ENCODE measurements at regions not wholly inside any gene's neighbourhood (a gene's known extent, or its start where the extent isn't known, plus 50 kb on each side); places are given as distances from the start of the nearest gene placed in this dataset.

DNA sequence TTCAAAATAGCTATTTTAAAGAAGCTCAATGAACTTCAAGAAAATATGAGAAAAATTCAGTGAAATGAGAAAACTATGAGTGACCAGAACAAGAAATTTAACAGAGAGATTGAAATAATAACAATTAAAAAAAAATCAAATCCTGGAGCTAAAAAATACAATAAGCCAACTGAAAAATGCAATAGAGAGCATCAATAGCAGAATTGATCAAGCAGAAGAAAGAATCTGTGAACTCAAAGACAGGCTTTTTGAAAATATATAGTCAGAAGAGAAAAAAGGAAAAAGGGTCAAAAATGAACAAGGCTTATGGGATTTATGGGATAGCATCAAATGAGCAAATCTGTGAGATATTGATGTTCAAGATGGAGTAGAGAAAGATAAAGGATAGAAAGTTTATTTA is 133.0 kb downstream of the OTUD1 start:
- Histone ChIP-seq H3F3A (ENCODE audit: low read depth) (no peaks in the 10 kb centered on the region), H2AFZ (ENCODE audit: low read length) (no peak overlapping the region), H3K4me2 (ENCODE audit: low read depth, low read length, poor library complexity, severe bottlenecking) (no peak overlapping the region), H3K27me3 (ENCODE audit: insufficient read depth, low read length, poor library complexity, severe bottlenecking) (no peaks in the 10 kb centered on the region), H4K20me1 (ENCODE audit: insufficient read depth, low read length, poor library complexity, severe bottlenecking) (no peaks in the 10 kb centered on the region), H3K36me3 (ENCODE audit: insufficient read depth, low read length) (no peaks in the 10 kb centered on the region), H3K4me1 (ENCODE audit: insufficient read depth, low read length, poor library complexity, severe bottlenecking) (peaks cover 8% of the 10 kb centered on the region), H3K4me3 (ENCODE audit: low read length, poor library complexity, severe bottlenecking) (no peak overlapping the region), H3K79me2 (ENCODE audit: insufficient read depth, low read length) (no peaks in the 10 kb centered on the region), H3K9me3 (ENCODE audit: insufficient read depth, low read depth, low read length) (peaks cover 16% of the 10 kb centered on the region; the same call in 1 of the 2 replicates), H3K9ac (ENCODE audit: low read depth, low read length, poor library complexity, severe bottlenecking) (no peak overlapping the region), H3K9me2 (replicated peaks; ENCODE audit: low read depth, low read length) (no peaks in the 10 kb centered on the region)
- TF ChIP-seq, protein P1, sequence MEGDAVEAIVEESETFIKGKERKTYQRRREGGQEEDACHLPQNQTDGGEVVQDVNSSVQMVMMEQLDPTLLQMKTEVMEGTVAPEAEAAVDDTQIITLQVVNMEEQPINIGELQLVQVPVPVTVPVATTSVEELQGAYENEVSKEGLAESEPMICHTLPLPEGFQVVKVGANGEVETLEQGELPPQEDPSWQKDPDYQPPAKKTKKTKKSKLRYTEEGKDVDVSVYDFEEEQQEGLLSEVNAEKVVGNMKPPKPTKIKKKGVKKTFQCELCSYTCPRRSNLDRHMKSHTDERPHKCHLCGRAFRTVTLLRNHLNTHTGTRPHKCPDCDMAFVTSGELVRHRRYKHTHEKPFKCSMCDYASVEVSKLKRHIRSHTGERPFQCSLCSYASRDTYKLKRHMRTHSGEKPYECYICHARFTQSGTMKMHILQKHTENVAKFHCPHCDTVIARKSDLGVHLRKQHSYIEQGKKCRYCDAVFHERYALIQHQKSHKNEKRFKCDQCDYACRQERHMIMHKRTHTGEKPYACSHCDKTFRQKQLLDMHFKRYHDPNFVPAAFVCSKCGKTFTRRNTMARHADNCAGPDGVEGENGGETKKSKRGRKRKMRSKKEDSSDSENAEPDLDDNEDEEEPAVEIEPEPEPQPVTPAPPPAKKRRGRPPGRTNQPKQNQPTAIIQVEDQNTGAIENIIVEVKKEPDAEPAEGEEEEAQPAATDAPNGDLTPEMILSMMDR (conservative IDR thresholded peaks at IDR 0.05; ENCODE audit: low read length), result no peak
- TF ChIP-seq EZH2phosphoT487 (IDR thresholded peaks at IDR 0.05; ENCODE audit: borderline replicate concordance), result no peak

DNA sequence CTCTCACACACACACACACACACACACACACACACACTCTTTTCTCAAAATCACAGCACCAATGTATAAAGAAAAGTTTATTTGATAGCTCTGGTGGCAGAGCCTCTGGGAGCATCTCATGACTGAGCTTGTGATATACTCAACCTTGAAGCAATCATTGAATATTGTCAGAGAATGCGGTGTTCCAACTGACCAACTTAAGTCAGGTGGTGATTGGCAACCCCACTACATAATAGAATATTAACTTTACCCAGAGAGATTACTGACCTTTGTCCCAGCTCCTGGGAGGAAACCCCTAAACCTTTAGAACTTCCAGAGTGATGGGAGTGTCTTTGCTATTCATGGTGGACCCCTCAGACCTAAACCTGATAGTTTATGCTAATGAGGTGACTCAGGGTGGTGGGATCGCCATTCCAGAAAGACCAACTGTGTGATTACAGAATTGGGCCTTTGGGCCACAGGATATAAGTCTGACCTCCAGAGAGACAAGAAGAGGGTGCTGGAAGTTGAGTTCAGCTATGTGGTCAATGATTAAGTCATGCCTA is 143.1 kb downstream of the OTUD1 start:
- Histone ChIP-seq H3F3A (ENCODE audit: low read depth) (no peaks in the 10 kb centered on the region), H3K9me3 (ENCODE audit: insufficient read depth, low read depth, low read length) (no peaks in the 10 kb centered on the region), H3K4me2 (ENCODE audit: low read depth, low read length, poor library complexity, severe bottlenecking) (no peak overlapping the region), H3K36me3 (ENCODE audit: insufficient read depth, low read length) (no peaks in the 10 kb centered on the region), H3K27me3 (ENCODE audit: insufficient read depth, low read length, poor library complexity, severe bottlenecking) (no peaks in the 10 kb centered on the region), H3K4me1 (ENCODE audit: insufficient read depth, low read length, poor library complexity, severe bottlenecking) (no peaks in the 10 kb centered on the region), H3K4me3 (ENCODE audit: low read length, poor library complexity, severe bottlenecking) (no peak overlapping the region), H3K9me2 (replicated peaks; ENCODE audit: low read depth, low read length) (no peaks in the 10 kb centered on the region), H2AFZ (ENCODE audit: low read length) (no peak overlapping the region), H4K20me1 (ENCODE audit: insufficient read depth, low read length, poor library complexity, severe bottlenecking) (no peaks in the 10 kb centered on the region), H3K9ac (ENCODE audit: low read depth, low read length, poor library complexity, severe bottlenecking) (no peak overlapping the region), H3K79me2 (ENCODE audit: insufficient read depth, low read length) (no peaks in the 10 kb centered on the region)
- TF ChIP-seq, protein P1 (conservative IDR thresholded peaks at IDR 0.05; ENCODE audit: low read length), result no peak
- TF ChIP-seq EZH2phosphoT487 (IDR thresholded peaks at IDR 0.05; ENCODE audit: borderline replicate concordance), result no peak

DNA sequence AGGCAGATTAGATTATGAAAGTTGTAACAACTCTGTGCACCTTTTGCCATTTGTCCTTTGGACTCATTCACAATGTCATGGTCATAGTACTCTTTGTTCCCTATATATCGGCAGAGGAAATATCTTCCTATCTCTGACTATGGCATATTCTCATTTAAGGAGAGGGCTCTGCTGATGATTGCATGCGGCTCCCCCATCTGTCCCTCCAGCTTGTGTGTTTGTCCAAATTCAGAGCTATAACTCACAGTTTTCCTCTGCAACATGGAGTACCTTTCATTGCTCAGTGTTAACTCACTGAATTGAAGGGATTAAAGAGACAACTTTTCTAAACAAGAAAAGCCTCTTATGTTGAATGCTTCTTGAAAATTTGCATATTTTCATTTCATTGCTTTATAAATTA is 145.5 kb downstream of the OTUD1 start:
- TF ChIP-seq EZH2phosphoT487 (IDR thresholded peaks at IDR 0.05; ENCODE audit: borderline replicate concordance), result no peak
- TF ChIP-seq, protein P1 (conservative IDR thresholded peaks at IDR 0.05; ENCODE audit: low read length), result no peak
- H2AFZ ChIP-seq (ENCODE audit: low read length), result no peak overlapping the region
- H3K4me2 ChIP-seq (ENCODE audit: low read depth, low read length, poor library complexity, severe bottlenecking), result no peak overlapping the region
- H3K27me3 ChIP-seq (ENCODE audit: insufficient read depth, low read length, poor library complexity, severe bottlenecking), result no peaks in the 10 kb centered on the region
- no peaks in the 10 kb centered on the region for H3K79me2 ChIP-seq (ENCODE audit: insufficient read depth, low read length)
- no peaks in the 10 kb centered on the region for H3K9me3 ChIP-seq (ENCODE audit: insufficient read depth, low read depth, low read length)
- no peaks in the 10 kb centered on the region for H3K9me2 ChIP-seq (replicated peaks; ENCODE audit: low read depth, low read length)
- no peak overlapping the region for H3K9ac ChIP-seq (ENCODE audit: low read depth, low read length, poor library complexity, severe bottlenecking)
- H3K4me3 ChIP-seq (ENCODE audit: low read length, poor library complexity, severe bottlenecking), result no peak overlapping the region
- no peaks in the 10 kb centered on the region for H4K20me1 ChIP-seq (ENCODE audit: insufficient read depth, low read length, poor library complexity, severe bottlenecking)
- H3F3A ChIP-seq (ENCODE audit: low read depth), result no peaks in the 10 kb centered on the region
- H3K4me1 ChIP-seq (ENCODE audit: insufficient read depth, low read length, poor library complexity, severe bottlenecking), result no peaks in the 10 kb centered on the region
- H3K36me3 ChIP-seq (ENCODE audit: insufficient read depth, low read length), result no peaks in the 10 kb centered on the region
